Right cardiac atrium (tissue), 5 donors: ENCODE measurements at regions not wholly inside any gene's neighbourhood (a gene's known extent, or its start where the extent isn't known, plus 50 kb on each side); places are given as distances from the start of the nearest gene placed in this dataset.
"Not testable (repeated sequence)": the region's sequence is repeated elsewhere in the genome, so short reads cannot be mapped to it uniquely, and the experiment has no call there.

Experiments used
- ATAC-seq, 2 donors: fragments of 200-7000 bp; cut with Tn5 transposase; one replicate each; pipeline versions ENCODE4 v1.8.0 to v1.9.1; 2020; ENCODE audit warnings: moderate library complexity in 2 of 2, mild to moderate bottlenecking in 1 of 2
- DNase-seq, 3 donors: peaks; one replicate each; pipeline ENCODE4 v3.0.0-alpha.2; 2020
- H3K27ac ChIP-seq: one replicate; pipeline ENCODE4 v1.5.1; 2013; ENCODE audit warnings: mild to moderate bottlenecking, low read length, control low read depth, moderate library complexity
- H3K27me3 ChIP-seq: one replicate; pipeline ENCODE4 v1.6.1; 2013; ENCODE audit not compliant: control insufficient read depth, insufficient read depth
- H3K4me1 ChIP-seq: one replicate; pipeline ENCODE4 v1.6.1; 2013; ENCODE audit warnings: low read length; ENCODE audit not compliant: control insufficient read depth, insufficient read depth
- H3K4me3 ChIP-seq: one replicate; pipeline ENCODE4 v1.5.1; 2013; ENCODE audit warnings: low read length, control low read depth
- H3K9me3 ChIP-seq: one replicate; pipeline ENCODE4 v1.6.1; 2013; ENCODE audit warnings: low read length; ENCODE audit not compliant: control insufficient read depth
- WGBS: extraction: QIAGEN DNeasy Blood & Tissue Kit; methylation state at CpG from one replicate; pipeline ENCODE4 v1.1.7; 2013; 5-methylcytosine and 5-hydroxymethylcytosine counted together
- intact Hi-C, 4 donors: fragments of 100-400 bp; cut with DNase I; formaldehyde crosslinking; loops; one replicate each; pipeline versions ENCODE4 v1.11.0 to v1.14.0; 2022 to 2023
- donor health status: healthy with polysubstance abuse.
- donor health status: DM: no; HTN: yes; CAD: no.
- donor health status: DM: no; HTN: no; CAD: no.
- donor health status: DM: no; HTN: yes; CAD: no; lungs with severe emphysema.
- donor health status: DM: yes; HTN: yes; CAD: no.

DNA sequence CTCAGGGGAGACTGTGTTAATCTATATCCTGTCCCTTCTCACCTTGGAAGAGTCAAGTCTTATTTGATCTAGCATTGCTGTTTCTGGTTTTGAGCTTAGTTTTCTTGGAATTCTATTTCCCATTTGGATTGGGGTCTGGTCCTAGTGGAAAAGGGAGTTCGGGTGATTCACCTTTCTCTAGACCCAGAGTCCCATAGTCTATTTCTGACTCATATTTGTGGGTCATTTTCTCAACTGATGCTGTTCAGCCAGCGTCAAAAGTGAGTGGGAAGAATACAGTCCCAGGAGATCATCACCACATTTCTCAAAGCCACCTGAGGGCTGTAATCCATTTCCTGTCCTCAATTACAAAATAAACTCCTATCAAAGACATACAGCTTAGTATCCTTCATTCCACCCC is 190.6 kb downstream of the LIPI start:
- intact Hi-C loops, H3K9me3 ChIP-seq, ATAC-seq, H3K4me3 ChIP-seq, H3K4me1 ChIP-seq, H3K27me3 ChIP-seq, DNase-seq, H3K27ac ChIP-seq: not testable (repeated sequence)
- 63% methylated on average over 2 of the region's 2 CpGs for WGBS

DNA sequence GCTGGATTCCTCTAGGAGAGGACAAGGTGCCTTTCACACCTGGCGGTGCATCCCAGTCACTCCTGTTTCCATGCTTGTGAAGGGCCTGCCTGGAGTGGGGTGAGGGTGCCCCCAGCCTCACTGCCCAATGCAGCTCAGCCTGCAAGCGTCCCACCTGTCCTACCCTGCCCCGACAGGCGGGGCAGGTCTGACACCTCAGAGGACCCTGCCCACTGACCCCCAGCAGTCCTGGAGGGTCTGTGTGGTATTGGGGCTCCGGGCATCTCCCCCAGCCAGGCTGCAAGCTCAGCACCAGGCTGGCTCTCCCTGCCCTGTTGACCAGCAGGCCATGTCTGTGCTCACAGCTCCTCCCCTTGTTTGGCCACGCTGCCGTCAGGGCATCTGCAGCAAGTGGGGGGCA is 194.9 kb downstream of the LIPI start:
- DNase-seq, intact Hi-C loops, H3K27me3 ChIP-seq, H3K27ac ChIP-seq, H3K4me3 ChIP-seq, ATAC-seq, H3K4me1 ChIP-seq, H3K9me3 ChIP-seq: not testable (repeated sequence)
- WGBS = 89% methylated on average over 6 of the region's 7 CpGs

DNA sequence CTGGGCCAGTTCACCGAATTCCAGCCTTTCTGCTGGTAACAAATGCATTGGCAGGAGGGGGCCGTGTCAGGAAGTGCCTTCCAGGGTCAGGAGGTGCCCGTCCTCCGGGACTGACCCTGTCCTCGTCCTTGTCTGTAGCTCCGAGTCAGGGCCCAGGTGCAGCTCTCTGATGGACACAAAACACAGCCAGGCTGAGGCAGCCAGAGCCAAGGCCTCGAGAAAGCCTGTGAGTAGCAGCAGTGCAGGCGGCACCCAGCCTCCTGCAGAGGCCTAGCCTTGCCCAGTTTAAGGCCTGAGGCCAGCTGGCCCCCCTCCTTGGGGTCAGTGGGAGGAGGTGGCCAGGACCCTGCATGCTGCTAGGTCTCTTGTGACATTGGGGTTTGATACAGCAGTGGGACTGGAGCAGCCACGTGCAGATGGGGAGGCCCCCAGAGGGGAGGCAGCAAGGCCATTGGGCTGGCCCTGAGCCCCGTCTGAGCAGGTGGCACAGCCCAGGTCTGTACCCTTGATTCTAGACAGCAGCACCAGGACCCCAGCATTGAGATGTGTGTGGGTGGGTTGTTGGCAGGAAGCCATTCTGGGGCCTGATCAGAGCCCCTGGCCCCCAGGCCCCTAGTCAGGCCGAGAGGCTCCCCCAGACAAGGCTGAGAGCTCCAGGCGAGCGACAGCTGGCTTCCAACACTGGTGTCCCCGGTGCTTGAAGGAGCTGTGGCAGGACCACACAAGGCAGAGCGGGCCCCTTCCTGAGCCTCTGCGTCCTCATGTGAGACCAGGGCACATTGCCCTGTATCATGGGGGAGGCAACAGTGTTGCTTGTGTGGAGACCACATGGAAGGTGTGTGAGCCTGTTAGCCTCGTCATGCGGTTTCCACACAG is 196.9 kb downstream of the LIPI start:
- H3K4me3 ChIP-seq, intact Hi-C loops, H3K27me3 ChIP-seq, H3K9me3 ChIP-seq, H3K4me1 ChIP-seq, H3K27ac ChIP-seq, ATAC-seq: not testable (repeated sequence)
- peak in 1 of 3 donors; percentile 44 for DNase-seq
- WGBS = 77% methylated on average over 18 of the region's 18 CpGs

DNA sequence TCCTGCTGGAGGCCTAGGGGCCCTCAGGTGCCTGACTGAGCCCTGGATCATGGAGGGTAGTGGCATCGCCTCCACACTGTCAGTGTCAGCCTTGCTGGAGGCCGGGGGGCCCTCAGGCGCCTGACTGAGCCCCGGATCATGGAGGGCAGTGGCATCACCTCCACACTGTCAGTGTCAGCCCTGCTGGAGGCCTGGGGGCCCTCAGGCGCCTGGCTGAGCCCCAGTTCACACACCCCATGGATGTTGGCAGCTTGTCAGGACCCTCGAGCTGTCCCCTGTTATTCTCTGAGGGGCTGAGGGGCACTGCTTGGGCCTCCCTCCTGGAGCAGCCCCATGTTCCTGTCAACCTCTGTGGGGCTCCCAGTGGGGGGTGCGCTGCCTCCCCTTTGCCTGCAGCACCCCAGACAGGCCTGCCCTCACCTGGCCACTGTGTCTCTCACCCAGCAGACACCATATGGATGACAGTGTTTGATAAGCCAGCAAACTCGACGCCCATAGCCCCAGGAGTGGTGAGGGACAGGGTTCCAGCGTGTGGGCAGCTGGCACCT is 197.6 kb downstream of the LIPI start:
- H3K4me1 ChIP-seq = no peaks in the 10 kb centered on the region
- no peak for ATAC-seq
- intact Hi-C loops = no loop called here

DNA sequence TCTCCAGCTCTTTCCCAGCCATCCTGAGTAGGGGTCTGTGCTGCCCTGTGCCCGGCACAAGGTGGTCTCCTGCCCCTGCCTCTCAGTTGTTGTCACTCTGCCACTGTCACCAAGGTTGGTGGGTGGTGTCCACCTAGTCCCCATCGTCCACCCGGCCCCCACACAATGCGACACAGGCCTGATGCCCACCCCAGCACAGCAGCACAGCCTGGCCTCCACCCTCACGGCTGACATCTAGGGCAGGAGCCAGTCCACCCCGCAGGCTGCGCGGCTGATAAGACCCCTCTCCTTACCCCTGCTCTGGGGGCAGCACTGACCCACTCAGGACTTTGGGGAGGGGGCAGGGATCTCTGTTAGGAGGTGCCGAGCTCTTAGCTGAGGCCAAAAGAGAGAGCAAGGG is 198.3 kb downstream of the LIPI start:
- no peaks in the 10 kb centered on the region for H3K9me3 ChIP-seq
- no peaks in the 10 kb centered on the region for H3K4me1 ChIP-seq
- intact Hi-C loops = no loop called here
- no peak overlapping the region for H3K4me3 ChIP-seq
- H3K27ac ChIP-seq = no peak overlapping the region
- WGBS = 89% methylated on average over 9 of the region's 9 CpGs
- no peak for ATAC-seq
- peak in 1 of 3 donors; percentile 42 for DNase-seq
- H3K27me3 ChIP-seq = no peaks in the 10 kb centered on the region

More for the DNA sequence above, 197.6 kb downstream of the LIPI start:
- Histone ChIP-seq H3K4me3 (no peak overlapping the region), H3K27ac (no peak overlapping the region), H3K9me3 (no peaks in the 10 kb centered on the region), H3K27me3 (no peaks in the 10 kb centered on the region)
- peak in 1 of 3 donors; percentile 25 for DNase-seq
- 73% methylated on average over 10 of the region's 10 CpGs for WGBS

DNA sequence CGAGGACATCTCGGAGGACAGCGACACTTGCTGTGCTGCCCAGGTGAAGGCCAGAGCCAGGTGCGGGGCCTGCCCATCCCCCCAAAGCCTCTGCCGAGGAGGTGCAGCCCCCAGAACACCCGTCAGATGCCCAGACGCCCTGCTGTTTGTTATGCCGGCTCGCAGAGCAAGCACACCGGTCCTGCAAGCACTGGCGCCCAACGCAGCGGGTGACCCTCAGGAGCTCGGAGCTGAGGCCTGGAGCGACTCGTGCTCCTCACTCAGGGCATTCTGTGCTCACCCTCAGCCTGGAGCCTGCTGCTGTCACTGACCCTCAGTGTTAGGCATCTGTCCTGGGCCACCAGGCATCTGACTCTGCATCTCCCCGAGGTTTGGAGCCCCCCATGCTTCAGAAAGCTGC is 199.0 kb downstream of the LIPI start:
- ATAC-seq, H3K27me3 ChIP-seq, H3K9me3 ChIP-seq, H3K4me1 ChIP-seq, intact Hi-C loops, H3K4me3 ChIP-seq, H3K27ac ChIP-seq: not testable (repeated sequence)
- DNase-seq = peak in 1 of 3 donors; percentile 34
- WGBS = 87% methylated on average over 17 of the region's 17 CpGs

DNA sequence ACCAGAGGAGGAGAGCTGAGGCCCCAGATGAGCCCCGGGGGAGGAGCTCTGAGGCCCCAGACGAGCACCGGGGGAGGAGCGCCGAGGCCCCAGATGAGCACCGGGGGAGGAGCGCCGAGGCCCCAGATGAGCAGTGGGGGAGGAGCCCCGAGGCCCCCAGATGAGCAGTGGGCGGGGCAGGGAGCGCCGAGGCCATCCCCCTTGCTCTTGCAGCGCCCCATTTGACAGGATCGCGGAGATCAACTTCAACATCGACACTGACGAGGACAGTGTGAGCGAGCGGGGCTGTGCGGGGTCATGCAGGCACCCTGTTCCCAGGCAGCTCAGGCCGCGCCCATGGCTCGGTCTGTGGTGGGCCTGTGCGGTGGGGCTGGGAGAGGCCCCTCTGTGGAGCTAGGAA is 199.6 kb downstream of the LIPI start:
- 89% methylated on average over 24 of the region's 24 CpGs for WGBS
- intact Hi-C loops, H3K4me1 ChIP-seq, H3K27me3 ChIP-seq, H3K27ac ChIP-seq, H3K9me3 ChIP-seq, H3K4me3 ChIP-seq, ATAC-seq: not testable (repeated sequence)
- DNase-seq = peak in 1 of 3 donors; percentile 27

DNA sequence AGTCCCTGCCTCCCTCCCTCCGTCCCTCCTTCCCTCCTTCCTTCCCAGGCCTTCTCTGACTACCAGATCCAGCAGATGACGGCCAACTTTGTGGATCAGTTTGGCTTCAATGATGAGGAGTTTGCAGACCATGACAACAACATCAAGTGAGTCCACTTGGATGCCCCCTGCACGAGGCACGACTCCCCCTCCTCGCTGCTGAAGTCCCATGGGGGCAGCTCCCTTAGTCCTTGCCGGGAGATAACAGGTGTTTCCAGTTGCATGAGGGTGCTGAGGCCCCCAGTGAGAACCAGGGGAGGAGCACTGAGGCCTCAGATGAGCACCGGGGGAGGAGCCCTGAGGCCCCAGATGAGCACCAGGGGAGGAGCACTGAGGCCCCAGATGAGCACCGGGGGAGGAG is 200.0 kb downstream of the LIPI start:
- no peak for ATAC-seq
- no peak overlapping the region for H3K27ac ChIP-seq
- no peaks in the 10 kb centered on the region for H3K9me3 ChIP-seq
- 84% methylated on average over 8 of the region's 8 CpGs for WGBS
- H3K27me3 ChIP-seq = no peaks in the 10 kb centered on the region
- intact Hi-C loops = no loop called here
- no peaks in the 10 kb centered on the region for H3K4me1 ChIP-seq
- H3K4me3 ChIP-seq = no peak overlapping the region
- DNase-seq = no peak

DNA sequence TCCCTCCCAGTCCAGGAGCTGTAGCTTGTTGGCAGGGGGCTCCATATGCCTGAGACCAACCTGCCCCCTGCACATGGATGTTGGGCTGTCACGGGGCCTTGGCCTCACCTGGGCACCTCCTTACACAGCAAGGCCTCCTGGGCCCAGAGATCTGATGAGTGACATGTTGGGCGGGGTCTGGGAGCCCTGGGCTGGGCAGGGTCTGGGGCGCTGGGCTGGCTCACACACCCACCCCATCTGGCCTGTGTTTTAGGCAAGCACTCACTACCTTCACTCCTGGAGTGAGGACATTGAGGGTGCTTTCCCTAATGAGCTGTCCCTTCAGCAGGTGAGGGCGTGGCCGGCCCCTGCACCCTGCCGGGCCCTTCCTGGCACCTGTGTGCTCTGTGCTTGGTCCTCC is 200.8 kb downstream of the LIPI start:
- DNase-seq, H3K27me3 ChIP-seq, H3K4me3 ChIP-seq, H3K9me3 ChIP-seq, intact Hi-C loops, H3K4me1 ChIP-seq, ATAC-seq, H3K27ac ChIP-seq: not testable (repeated sequence)
- 85% methylated on average over 6 of the region's 6 CpGs for WGBS

DNA sequence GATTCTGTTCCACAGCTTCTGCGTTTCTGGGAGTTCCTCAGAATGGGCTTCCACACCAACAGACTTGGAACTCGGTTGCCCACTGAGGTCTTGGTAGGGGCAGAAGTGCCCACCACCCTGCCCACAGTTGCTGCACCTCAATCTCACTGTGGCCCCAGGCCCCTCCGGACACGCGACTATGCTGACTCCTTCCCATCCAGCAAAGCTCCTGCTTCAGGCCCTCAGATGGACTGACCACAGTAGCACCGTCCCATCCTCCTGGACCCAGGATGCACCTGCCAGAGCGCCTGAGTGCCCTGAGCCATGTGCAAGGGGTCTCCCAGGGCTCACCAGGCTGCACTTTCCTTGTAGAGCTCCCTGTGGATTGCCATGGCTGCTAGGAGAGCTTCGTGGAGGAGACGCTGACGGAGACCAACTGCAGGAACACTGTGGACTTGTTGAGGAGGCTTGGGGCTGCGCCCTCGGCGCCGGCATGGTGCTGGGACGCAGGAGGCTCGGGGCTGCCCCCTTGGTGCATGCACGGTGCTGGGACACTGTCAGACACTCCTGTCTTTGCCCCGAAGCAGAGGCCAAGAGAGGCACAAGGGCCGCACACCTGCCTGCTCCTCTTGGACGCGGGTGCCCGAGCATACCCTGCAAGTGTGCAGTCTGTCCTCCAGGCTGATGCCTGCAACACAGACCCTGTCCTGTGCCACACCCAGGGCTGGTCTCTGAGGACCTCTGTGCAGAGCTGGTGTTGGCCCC is 201.3 kb downstream of the LIPI start:
- H3K27ac ChIP-seq, H3K4me3 ChIP-seq, ATAC-seq, H3K4me1 ChIP-seq, H3K9me3 ChIP-seq, intact Hi-C loops, H3K27me3 ChIP-seq: not testable (repeated sequence)
- peak in 1 of 3 donors; percentile 20 for DNase-seq
- WGBS = 90% methylated on average over 22 of the region's 22 CpGs

DNA sequence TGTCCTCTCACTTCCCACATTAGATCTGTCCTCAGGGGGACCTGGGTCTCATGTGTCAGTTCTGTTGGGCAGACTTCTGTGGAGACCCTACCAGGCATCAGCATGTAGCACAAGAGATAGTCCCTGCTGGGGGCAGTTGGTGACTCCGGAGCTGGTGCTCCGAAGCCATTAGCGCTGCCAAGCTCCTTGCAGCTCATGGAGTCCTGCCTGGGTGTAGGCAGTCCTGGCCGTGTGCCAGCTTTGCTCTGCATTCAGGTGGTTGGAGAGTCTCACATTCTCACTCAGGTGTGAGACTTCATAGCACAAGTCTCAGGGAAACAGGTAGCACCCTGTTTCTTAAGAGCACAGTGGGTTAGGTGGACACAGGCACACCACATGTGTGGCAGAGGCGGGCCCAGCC is 202.3 kb downstream of the LIPI start:
- H3K27ac ChIP-seq, ATAC-seq, H3K4me1 ChIP-seq, DNase-seq, H3K27me3 ChIP-seq, H3K4me3 ChIP-seq, intact Hi-C loops, H3K9me3 ChIP-seq: not testable (repeated sequence)
- 85% methylated on average over 5 of the region's 5 CpGs for WGBS
